Spleen (tissue), 11 donors: ENCODE measurements at regions not wholly inside any gene's neighbourhood (a gene's known extent, or its start where the extent isn't known, plus 50 kb on each side); places are given as distances from the start of the nearest gene placed in this dataset.

Source experiments
- DNase-seq: peaks from one replicate; pipeline ENCODE4 v3.0.0-alpha.2; 2020
- H3K27ac ChIP-seq, 8 donors: fragments of 200-600 bp; sonication (generic) in 7 of 8; 1 replicate in 4 of 8; 2 replicates in 4 of 8; pipeline versions ENCODE4 v1.5.0 to v1.8.0; 2016 to 2021; ENCODE audit warnings: inconsistent platforms in 4 of 8, mild to moderate bottlenecking in 4 of 8, moderate library complexity in 1 of 8
- H3K27me3 ChIP-seq, 7 donors: fragments of 200-600 bp; sonication (generic) in 6 of 7; replicated peaks in 1 of 7; 1 replicate in 4 of 7; 2 replicates in 3 of 7; pipeline versions ENCODE4 v1.5.0 to v1.8.0; 2016 to 2021; ENCODE audit warnings: inconsistent platforms in 3 of 7, mild to moderate bottlenecking in 1 of 7
- H3K36me3 ChIP-seq, 6 donors: fragments of 200-600 bp; sonication (generic) in 5 of 6; 1 replicate in 4 of 6; 2 replicates in 2 of 6; pipeline versions ENCODE4 v1.5.0 to v1.8.0; 2016 to 2021; ENCODE audit warnings: inconsistent platforms in 2 of 6
- H3K4me1 ChIP-seq, 6 donors: fragments of 200-600 bp; sonication (generic) in 5 of 6; 1 replicate in 3 of 6; 2 replicates in 3 of 6; pipeline versions ENCODE4 v1.5.0 to v1.8.0; 2016 to 2021; ENCODE audit warnings: inconsistent platforms in 3 of 6
- H3K4me3 ChIP-seq, 8 donors: fragments of 200-600 bp; sonication (generic) in 7 of 8; 1 replicate in 4 of 8; 2 replicates in 4 of 8; pipeline versions ENCODE4 v1.5.0 to v1.8.0; 2016 to 2021; ENCODE audit warnings: inconsistent platforms in 4 of 8, mild to moderate bottlenecking in 4 of 8, moderate library complexity in 2 of 8
- H3K9me3 ChIP-seq, 8 donors: fragments of 200-600 bp; sonication (generic) in 7 of 8; 1 replicate in 4 of 8; 2 replicates in 4 of 8; pipeline versions ENCODE4 v1.5.0 to v1.8.0; 2016 to 2021; ENCODE audit warnings: inconsistent platforms in 4 of 8
- CTCF ChIP-seq, 11 experiments: fragments of 200-600 bp in 7 of 11; fragments of 450-650 bp in 4 of 11; sonication (generic) in 4 of 11; IDR thresholded peaks in 8 of 11; conservative IDR thresholded peaks in 3 of 11; 1 replicate in 7 of 11; 2 replicates in 4 of 11; pipeline versions ENCODE4 v1.4.0 to v1.8.0; 2016 to 2021; ENCODE audit warnings: antibody characterized with exemption in 11 of 11, inconsistent platforms in 4 of 11, mild to moderate bottlenecking in 1 of 11
- POLR2A ChIP-seq, 3 donors: fragments of 450-650 bp; IDR thresholded peaks; one replicate each; pipeline ENCODE4 v1.5.1; 2017; ENCODE audit warnings: antibody characterized with exemption in 3 of 3, mild to moderate bottlenecking in 1 of 3
- POLR2AphosphoS5 ChIP-seq, 3 donors: sonication (generic); formaldehyde crosslinking; IDR thresholded peaks; one replicate each; pipeline ENCODE4 v1.5.1; 2017; ENCODE audit warnings: antibody characterized with exemption in 3 of 3
- WGBS, 5 donors: extraction: QIAGEN DNeasy Blood & Tissue Kit in 3 of 5; methylation state at CpG; one replicate each; pipeline versions ENCODE4 v1.1.5 to v1.1.7; 2013 to 2018; 5-methylcytosine and 5-hydroxymethylcytosine counted together
- intact Hi-C: fragments of 100-400 bp; cut with DNase I; formaldehyde crosslinking; loops from one replicate; pipeline ENCODE4 v1.15.0; 2023; ENCODE audit warnings: low total_unique reads
- donor health status: healthy with polysubstance abuse.
- donor health status: DM: no; HTN: no; CAD: no; lungs with moderate emphysema.
- donor health status: DM: no; HTN: no; CAD: no.
- donor health status: Bipolar disorder and iron deficiency.
- donor health status: healthy.
- donor health status: DM: no; HTN: no; CAD: no.
- donor health status: DM: yes; HTN: yes; CAD: no.

GRCh38 chr12:132401982-132402381, 72.6 kb upstream of the GALNT9 start:
- WGBS, 5 donors, result 76 to 88% (median 81%) methylated on average over 1 of the region's 1 CpG
- Histone ChIP-seq H3K27me3 (peaks cover 0 to 99% (median 42%) of the 10 kb centered on the region in 7 donors), H3K4me1 (no peaks in the 10 kb centered on the region), H3K27ac (no peak overlapping the region), H3K9me3 (no peaks in the 10 kb centered on the region), H3K4me3 (no peak overlapping the region), H3K36me3 (no peaks in the 10 kb centered on the region)
- intact Hi-C loops, result no loop called here
- TF ChIP-seq CTCF (IDR thresholded peaks at IDR 0.05 in 8 of 11, conservative IDR thresholded peaks at IDR 0.05 in 3 of 11) (no peak), POLR2AphosphoS5 (IDR thresholded peaks at IDR 0.05) (no peak), POLR2A (IDR thresholded peaks at IDR 0.05) (no peak)
- peak; percentile 13 for DNase-seq

GRCh38 chr12:132400011-132400641, 70.7 kb upstream of the GALNT9 start:
- TF ChIP-seq POLR2AphosphoS5 (IDR thresholded peaks at IDR 0.05) (peak in 2 of 3 donors; percentile 17 to 21), POLR2A (IDR thresholded peaks at IDR 0.05) (no peak)
- Histone ChIP-seq H3K4me3 (no peak overlapping the region), H3K4me1 (no peaks in the 10 kb centered on the region), H3K27me3 (peaks cover 0 to 99% (median 43%) of the 10 kb centered on the region in 7 donors), H3K36me3 (no peaks in the 10 kb centered on the region), H3K27ac (no peak overlapping the region), H3K9me3 (no peaks in the 10 kb centered on the region)
- intact Hi-C loops, result no loop called here
- peak; percentile 66 for DNase-seq
- 22 to 45% (median 27%) methylated on average over 12 to 31 of the region's 31 CpGs for WGBS, 5 donors

DNA sequence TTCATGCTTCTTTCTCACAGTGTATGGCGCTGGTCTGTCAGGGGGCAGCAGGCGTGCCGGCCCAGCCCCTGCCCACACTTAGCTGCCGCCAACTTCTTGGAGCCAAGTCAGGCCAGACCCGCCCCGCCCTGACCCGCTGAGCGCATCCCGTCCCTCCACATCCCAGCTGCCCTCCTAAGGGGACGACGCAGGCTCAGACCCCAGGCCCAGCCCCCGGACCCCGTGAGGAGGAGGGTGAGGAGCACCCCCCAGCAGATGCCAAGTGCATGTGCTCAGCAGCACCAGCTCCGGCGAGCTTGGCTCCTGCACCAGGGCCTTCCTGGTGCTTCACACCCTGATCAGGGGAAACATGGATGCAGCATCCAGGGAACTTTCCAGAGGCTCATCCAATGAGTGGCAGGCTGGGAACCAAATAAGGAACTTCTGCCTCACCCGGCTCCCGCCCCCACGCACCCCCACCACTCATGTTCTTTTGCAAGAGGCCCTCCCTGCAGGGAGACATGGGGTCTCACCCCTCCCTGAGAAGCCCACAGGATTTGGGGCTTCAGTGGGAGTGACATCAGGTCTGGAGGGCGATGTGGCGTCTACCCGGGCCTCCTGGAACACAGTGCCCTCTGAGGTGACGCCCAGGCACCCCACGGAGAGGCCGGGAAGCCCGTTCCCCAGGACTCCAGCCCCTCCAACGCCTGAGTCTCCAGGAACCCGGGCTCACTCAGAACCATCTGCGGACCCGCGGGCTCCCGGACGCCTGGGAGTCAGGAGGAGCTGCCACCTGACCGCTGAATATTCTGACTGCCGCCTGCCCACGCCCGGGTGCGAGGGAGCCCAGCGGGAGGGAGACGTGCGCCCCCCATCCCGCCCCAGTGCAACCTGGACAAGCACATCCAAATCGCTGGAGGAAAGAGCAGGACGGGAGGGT, 70.0 kb upstream of the GALNT9 start:
- Histone ChIP-seq H3K27me3 (peaks cover 0 to 91% (median 43%) of the 10 kb centered on the region in 7 donors), H3K4me1 (no peaks in the 10 kb centered on the region), H3K27ac (no peak overlapping the region), H3K36me3 (no peaks in the 10 kb centered on the region), H3K9me3 (no peaks in the 10 kb centered on the region), H3K4me3 (no peak overlapping the region)
- 78 to 89% (median 81%) methylated on average over 41 to 43 of the region's 43 CpGs for WGBS, 5 donors
- peak; percentile 58 for DNase-seq
- TF ChIP-seq POLR2A (IDR thresholded peaks at IDR 0.05) (no peak), CTCF (IDR thresholded peaks at IDR 0.05 in 8 of 11, conservative IDR thresholded peaks at IDR 0.05 in 3 of 11) (no peak), POLR2AphosphoS5 (IDR thresholded peaks at IDR 0.05) (no peak)
- intact Hi-C loops, result no loop called here

- H3K27me3 ChIP-seq, result peaks cover 0 to 87% (median 49%) of the 10 kb centered on the region in 7 donors
- peak; percentile 59 for DNase-seq
- intact Hi-C loops, result no loop called here
Observed at GRCh38 chr12:132398386-132398991, 69.1 kb upstream of the GALNT9 start.

More at GRCh38 chr12:132398386-132398991, 69.1 kb upstream of the GALNT9 start:
- 79 to 92% (median 83%) methylated on average over 22 to 24 of the region's 24 CpGs for WGBS, 5 donors
- Histone ChIP-seq H3K9me3 (no peaks in the 10 kb centered on the region), H3K4me3 (no peak overlapping the region), H3K36me3 (no peaks in the 10 kb centered on the region), H3K4me1 (no peaks in the 10 kb centered on the region), H3K27ac (no peak overlapping the region)
- TF ChIP-seq POLR2AphosphoS5 (IDR thresholded peaks at IDR 0.05), result no peak
- TF ChIP-seq CTCF (IDR thresholded peaks at IDR 0.05 in 8 of 11, conservative IDR thresholded peaks at IDR 0.05 in 3 of 11), result no peak
- TF ChIP-seq POLR2A (IDR thresholded peaks at IDR 0.05), result no peak
